PC-9 (cell line): ENCODE measurements at regions not wholly inside any gene's neighbourhood (a gene's known extent, or its start where the extent isn't known, plus 50 kb on each side); places are given as distances from the start of the nearest gene placed in this dataset.

Experiments
- BruUV-seq: library from RNA; stranded (reverse); fragments of 400-500 nt; replicated peaks from 2 replicates; lab custom pipeline; 2021; lab: Mats Ljungman, UMichigan
- CTCF ChIA-PET: fragments of 300-600 bp; sonication (Branson Sonifier 250); formaldehyde crosslinking; loops from one replicate; lab custom pipeline; 2022; ENCODE audit warnings: antibody characterized with exemption; lab: Charles Lee
- POLR2A ChIA-PET: fragments of 300-600 bp; sonication (Branson Sonifier 250); formaldehyde crosslinking; loops from one replicate; lab custom pipeline; 2022; ENCODE audit warnings: antibody characterized with exemption; ENCODE audit not compliant: unreplicated experiment; lab: Charles Lee
- DNase-seq, 2 experiments: peaks; one replicate each; pipeline versions ENCODE4 v3.0.0 to v3.0.0-alpha.2; 2015 to 2022; ENCODE audit warnings: mixed read lengths in 1 of 2
- H2AFZ ChIP-seq: fragments of 200-600 bp; sonication (generic); 2 replicates; pipeline ENCODE4 v1.8.1; 2017; ENCODE audit warnings: antibody characterized with exemption
- H3F3A ChIP-seq: fragments of 200-600 bp; sonication (generic); 2 replicates; pipeline ENCODE4 v1.8.1; 2017; ENCODE audit warnings: antibody characterized with exemption, mild to moderate bottlenecking, low read depth; ENCODE audit not compliant: insufficient read depth
- H3K27ac ChIP-seq: fragments of 200-600 bp; sonication (generic); 2 replicates; pipeline ENCODE4 v1.6.1; 2016; ENCODE audit warnings: mixed run types
- H3K27me3 ChIP-seq: fragments of 200-600 bp; sonication (generic); 2 replicates; pipeline ENCODE4 v1.6.1; 2016; ENCODE audit warnings: low read depth, mixed run types; ENCODE audit not compliant: insufficient read depth
- H3K36me3 ChIP-seq: fragments of 200-600 bp; sonication (generic); 2 replicates; pipeline ENCODE4 v1.6.1; 2016; ENCODE audit warnings: low read depth, mixed run types
- H3K4me1 ChIP-seq: fragments of 200-600 bp; sonication (generic); replicated peaks from 2 replicates; pipeline ENCODE4 v1.6.1; 2016; ENCODE audit warnings: mixed run types; ENCODE audit not compliant: insufficient read depth
- H3K4me2 ChIP-seq: fragments of 200-600 bp; sonication (generic); 2 replicates; pipeline ENCODE4 v1.6.1; 2017; ENCODE audit warnings: mixed run types
- H3K4me3 ChIP-seq: fragments of 200-600 bp; sonication (generic); 2 replicates; pipeline ENCODE4 v1.6.1; 2016; ENCODE audit warnings: mixed run types
- H3K79me2 ChIP-seq: fragments of 200-600 bp; sonication (generic); 2 replicates; pipeline ENCODE4 v1.6.1; 2017; ENCODE audit warnings: low read depth, mixed run types
- H3K9me2 ChIP-seq: fragments of 200-600 bp; sonication (generic); 2 replicates; pipeline ENCODE4 v1.8.1; 2017; ENCODE audit warnings: mild to moderate bottlenecking; ENCODE audit not compliant: insufficient read depth
- H3K9me3 ChIP-seq: fragments of 200-600 bp; sonication (generic); 2 replicates; pipeline ENCODE4 v1.8.1; 2016; ENCODE audit warnings: low read depth; ENCODE audit not compliant: insufficient read depth
- H4K20me1 ChIP-seq: fragments of 200-600 bp; sonication (generic); 2 replicates; pipeline ENCODE4 v1.8.1; 2017; ENCODE audit not compliant: insufficient read depth
- CTCF ChIP-seq: fragments of 200-600 bp; sonication (generic); conservative IDR thresholded peaks from 2 replicates; pipeline ENCODE4 v1.6.1; 2017; ENCODE audit warnings: mixed run types, antibody characterized with exemption, mild to moderate bottlenecking, moderate library complexity
- EZH2 ChIP-seq: fragments of 200-600 bp; sonication (generic); IDR thresholded peaks from 2 replicates; pipeline ENCODE4 v1.8.0; 2017; ENCODE audit warnings: antibody characterized with exemption, low read depth
- intact Hi-C: fragments of 100-400 bp; cut with micrococcal nuclease; formaldehyde crosslinking; loops from one replicate; pipeline ENCODE4 v1.10.0; 2022; ENCODE audit not compliant: unreplicated experiment

- intact Hi-C loops, result loop anchor here (1.0 to 5.0 kb wide), 8 partner anchors 100 to 366 kb away; no protein-coding TSS in a partner anchor
- Histone ChIP-seq H3K9me2 (no peaks in the 10 kb centered on the region), H2AFZ (no peak overlapping the region), H3K36me3 (no peaks in the 10 kb centered on the region), H3K27ac (peak overlapping the region; percentile 88), H3F3A (peaks cover 4% of the 10 kb centered on the region; the same call in 1 of the 2 replicates), H3K4me2 (peak overlapping the region; percentile 8; the same call in 1 of the 2 replicates), H3K4me1 (peaks cover 25% of the 10 kb centered on the region), H4K20me1 (no peaks in the 10 kb centered on the region), H3K79me2 (no peaks in the 10 kb centered on the region), H3K27me3 (no peaks in the 10 kb centered on the region), H3K9me3 (no peaks in the 10 kb centered on the region), H3K4me3 (no peak overlapping the region)
- BruUV-seq, result TSS peak; percentile 94
- peak in 1 of 2 experiments; percentile 35 for DNase-seq
- ChIA-PET CTCF (interaction anchor here (0.5 to 0.6 kb wide), 3 partner anchors 21 to 613 kb away, joined by 3 to 4 read pairs (median 3); no protein-coding TSS in a partner anchor), POLR2A (no interaction called here)
- TF ChIP-seq EZH2, result no peak
- TF ChIP-seq CTCF, result no peak
Measured at GRCh38 chr7:46191296-46191695, 270.2 kb upstream of the IGFBP3 start.

GRCh38 chr7:46189255-46189790, 268.3 kb upstream of the IGFBP3 start:
- POLR2A ChIA-PET, result no interaction called here
- no peaks in the 10 kb centered on the region for H3K36me3 ChIP-seq
- intact Hi-C loops, result no loop called here
- no peaks in the 10 kb centered on the region for H3K9me3 ChIP-seq
- TF ChIP-seq CTCF (no peak), EZH2 (no peak)
- H3K27me3 ChIP-seq, result no peaks in the 10 kb centered on the region
- no peak overlapping the region for H3K27ac ChIP-seq
- no peaks in the 10 kb centered on the region for H3K79me2 ChIP-seq
- H3K4me2 ChIP-seq, result no peak overlapping the region
- no peaks in the 10 kb centered on the region for H4K20me1 ChIP-seq
- no peak overlapping the region for H3K4me3 ChIP-seq
- peaks cover 25% of the 10 kb centered on the region for H3K4me1 ChIP-seq
- H3F3A ChIP-seq, result peaks cover 4% of the 10 kb centered on the region; the same call in 1 of the 2 replicates
- no peak for DNase-seq
- H2AFZ ChIP-seq, result no peak overlapping the region
- no peaks in the 10 kb centered on the region for H3K9me2 ChIP-seq
- BruUV-seq, result no TSS peak
- CTCF ChIA-PET, result no interaction called here

GRCh38 chr7:46186131-46186530, 265.1 kb upstream of the IGFBP3 start:
- no peaks in the 10 kb centered on the region for H3K9me2 ChIP-seq

More at GRCh38 chr7:46186131-46186530, 265.1 kb upstream of the IGFBP3 start:
- Histone ChIP-seq H3F3A (no peaks in the 10 kb centered on the region), H4K20me1 (no peaks in the 10 kb centered on the region), H3K27me3 (no peaks in the 10 kb centered on the region), H3K79me2 (no peaks in the 10 kb centered on the region), H3K4me1 (peaks cover 7% of the 10 kb centered on the region; the same call in 1 of the 2 replicates), H3K4me3 (no peak overlapping the region), H2AFZ (no peak overlapping the region), H3K4me2 (no peak overlapping the region), H3K27ac (no peak overlapping the region), H3K9me3 (peaks cover 5% of the 10 kb centered on the region), H3K36me3 (no peaks in the 10 kb centered on the region)
- DNase-seq, result no peak
- ChIA-PET CTCF (no interaction called here), POLR2A (interaction anchor here (0.7 kb wide), 1 partner anchor 919 kb away, joined by 3 read pairs; no protein-coding TSS in a partner anchor)
- BruUV-seq, result no TSS peak
- intact Hi-C loops, result no loop called here
- TF ChIP-seq CTCF, result no peak
- TF ChIP-seq EZH2, result no peak
